SK-N-SH treated with all-trans-retinoic acid at 6 μM for 48 hours (cell line): ENCODE measurements at regions not wholly inside any gene's neighbourhood (a gene's known extent, or its start where the extent isn't known, plus 50 kb on each side); places are given as distances from the start of the nearest gene placed in this dataset.

Experiments
- ARNTL ChIP-seq: fragments of 450-650 bp; formaldehyde crosslinking; IDR thresholded peaks from 2 replicates; pipeline ENCODE4 v1.5.0; 2020; ENCODE audit warnings: low read depth, mild to moderate bottlenecking, moderate library complexity, borderline replicate concordance
- RARB ChIP-seq: fragments of 250-450 bp; sonication (Bioruptor Pico); IDR thresholded peaks from 2 replicates; pipeline ENCODE4 v1.8.0; 2021; ENCODE audit warnings: mild to moderate bottlenecking, moderate library complexity
- ZC3H10 ChIP-seq: fragments of 250-450 bp; sonication (Bioruptor Pico); IDR thresholded peaks from 2 replicates; pipeline ENCODE4 v1.5.1; 2021; ENCODE audit warnings: mild to moderate bottlenecking, moderate library complexity
- ZNF70 ChIP-seq: fragments of 450-650 bp; formaldehyde crosslinking; IDR thresholded peaks from 2 replicates; pipeline ENCODE4 v1.5.0; 2020; ENCODE audit warnings: mild to moderate bottlenecking, moderate library complexity
- TF ChIP-seq, protein P1 (sequence below): fragments of 250-450 bp; sonication (Bioruptor Pico); IDR thresholded peaks from 2 replicates; pipeline ENCODE4 v1.5.1; 2021; ENCODE audit warnings: mild to moderate bottlenecking, moderate library complexity

- TF ChIP-seq ZC3H10 (CRISPR knock-in tag) (no peak), RARB (CRISPR knock-in tag) (no peak), ARNTL (no peak), ZNF70 (CRISPR knock-in tag) (no peak)
- TF ChIP-seq, protein P1, sequence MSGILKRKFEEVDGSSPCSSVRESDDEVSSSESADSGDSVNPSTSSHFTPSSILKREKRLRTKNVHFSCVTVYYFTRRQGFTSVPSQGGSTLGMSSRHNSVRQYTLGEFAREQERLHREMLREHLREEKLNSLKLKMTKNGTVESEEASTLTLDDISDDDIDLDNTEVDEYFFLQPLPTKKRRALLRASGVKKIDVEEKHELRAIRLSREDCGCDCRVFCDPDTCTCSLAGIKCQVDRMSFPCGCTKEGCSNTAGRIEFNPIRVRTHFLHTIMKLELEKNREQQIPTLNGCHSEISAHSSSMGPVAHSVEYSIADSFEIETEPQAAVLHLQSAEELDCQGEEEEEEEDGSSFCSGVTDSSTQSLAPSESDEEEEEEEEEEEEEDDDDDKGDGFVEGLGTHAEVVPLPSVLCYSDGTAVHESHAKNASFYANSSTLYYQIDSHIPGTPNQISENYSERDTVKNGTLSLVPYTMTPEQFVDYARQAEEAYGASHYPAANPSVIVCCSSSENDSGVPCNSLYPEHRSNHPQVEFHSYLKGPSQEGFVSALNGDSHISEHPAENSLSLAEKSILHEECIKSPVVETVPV (CRISPR knock-in tag): no peak
Measured at GRCh38 chr13:79679334-79679733, 198.4 kb downstream of the NDFIP2 start.
